ENCODE measurements at regions not wholly inside any gene's neighbourhood (a gene's known extent, or its start where the extent isn't known, plus 50 kb on each side); places are given as distances from the start of the nearest gene placed in this dataset.
"Not testable (repeated sequence)": the region's sequence is repeated elsewhere in the genome, so short reads cannot be mapped to it uniquely, and the experiment has no call there.

DNA sequence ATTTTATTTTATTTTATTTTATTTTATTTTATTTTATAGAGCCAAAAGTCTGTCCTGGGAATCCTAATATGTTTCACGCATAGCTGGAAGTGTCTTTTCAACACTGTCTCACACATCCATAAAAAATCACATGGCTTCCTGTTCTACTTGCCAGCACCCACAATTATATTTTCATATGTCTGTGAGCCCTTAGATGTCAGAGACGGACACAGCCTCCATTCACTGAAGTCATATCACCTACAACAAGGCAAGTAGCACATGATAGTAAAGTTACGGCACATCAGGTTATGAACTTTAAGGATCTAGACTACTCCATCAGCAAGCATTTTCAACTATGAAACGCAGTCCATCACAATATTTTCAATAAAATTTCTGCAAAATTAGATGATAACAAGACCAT is 168.4 kb downstream of the ZIC4 start:
- DNase-seq (ENCODE audit: low read depth in 2 of 2): no peak

DNA sequence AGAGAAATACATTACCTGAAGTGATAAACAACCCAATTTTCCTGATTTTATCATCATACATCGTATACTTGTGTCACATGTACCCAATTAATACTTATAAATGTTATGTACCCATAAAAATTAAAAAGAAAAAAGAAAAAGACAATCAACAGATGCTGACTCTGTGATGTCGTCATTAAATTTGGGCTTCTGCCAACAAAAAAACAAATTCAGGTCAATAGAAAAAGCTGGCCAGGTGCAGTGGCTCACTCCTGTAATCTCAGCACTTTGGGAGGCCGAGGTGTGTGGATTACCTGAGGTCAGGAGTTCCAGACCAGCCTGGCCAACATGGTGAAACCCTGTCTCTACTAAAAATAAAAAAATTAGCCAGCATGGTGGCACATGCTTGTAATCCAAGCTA is 174.4 kb downstream of the ZIC4 start:
- not testable (repeated sequence) for DNase-seq (ENCODE audit: low read depth in 2 of 2)

- DNase-seq (ENCODE audit: low read depth in 2 of 2): no peak
Measured at GRCh38 chr3:147231111-147231510, 175.2 kb downstream of the ZIC4 start.

GRCh38 chr3:147222291-147222690 is 184.1 kb downstream of the ZIC4 start:
- DNase-seq (ENCODE audit: low read depth in 2 of 2): no peak

DNA sequence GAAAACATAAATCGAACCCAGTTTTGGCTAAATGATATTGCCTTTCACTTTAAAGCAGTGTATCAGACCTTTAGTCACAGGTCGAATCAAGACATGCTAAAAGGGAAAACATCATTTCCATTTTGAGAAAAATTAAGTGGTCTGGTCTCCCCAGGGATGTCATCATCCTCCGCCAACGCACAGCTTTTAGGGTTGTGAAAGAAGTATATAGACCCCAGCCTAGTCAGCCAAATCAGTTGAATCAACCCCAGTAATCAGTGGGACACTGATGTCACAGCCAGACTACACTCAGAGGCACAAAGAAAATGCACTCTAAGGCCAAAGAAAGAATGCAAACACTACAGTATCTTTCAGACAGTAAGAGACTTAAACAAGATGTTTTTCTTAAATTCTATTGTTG is 187.4 kb downstream of the ZIC4 start:
- DNase-seq (ENCODE audit: low read depth in 2 of 2): no peak

DNA sequence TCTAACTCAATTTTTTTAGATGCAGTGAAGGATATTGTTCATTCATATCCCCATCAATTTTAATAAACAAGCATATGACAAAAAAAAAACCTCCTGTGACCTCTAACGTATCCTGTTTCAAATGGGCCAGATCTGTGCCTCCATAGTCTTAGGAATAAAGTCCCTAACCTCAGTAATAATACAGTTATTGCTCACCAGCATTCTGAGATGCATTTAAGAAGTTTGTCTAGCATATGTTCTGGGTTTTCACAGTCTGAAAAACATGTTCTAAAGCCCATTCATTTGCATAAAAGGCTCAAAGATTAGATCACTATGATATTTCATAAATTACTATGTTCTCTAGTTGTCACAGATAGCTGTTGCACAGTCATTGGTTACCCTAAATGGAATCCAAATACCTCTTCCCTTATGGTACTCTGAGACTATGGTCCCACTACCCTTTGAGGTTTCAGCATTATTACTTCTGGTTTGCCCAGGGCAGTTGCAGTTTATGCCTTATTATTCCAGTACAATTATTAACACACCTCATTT is 190.1 kb downstream of the ZIC4 start:
- no peak for DNase-seq (ENCODE audit: low read depth in 2 of 2)

DNA sequence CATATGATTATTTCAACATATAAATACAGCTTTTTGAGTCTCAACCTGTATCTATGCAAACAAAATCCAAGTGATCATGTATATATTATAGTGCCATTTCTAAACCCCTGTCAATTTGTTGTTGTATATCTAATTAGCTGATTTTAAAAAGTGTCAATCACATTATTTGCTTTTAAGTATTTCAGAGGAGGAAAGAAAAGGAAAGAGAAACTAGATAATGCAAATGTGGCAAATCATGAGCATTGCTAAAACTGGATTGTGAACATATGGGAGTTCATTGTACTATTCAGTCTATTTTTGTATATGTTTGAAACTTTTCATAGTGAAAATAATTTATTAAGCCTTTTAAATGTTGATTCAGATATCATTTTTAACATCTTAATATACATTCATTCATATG is 190.7 kb downstream of the ZIC4 start:
- no peak for DNase-seq (ENCODE audit: low read depth in 2 of 2)

- DNase-seq (ENCODE audit: low read depth in 2 of 2): no peak
Measured at GRCh38 chr3:147213633-147214032, 192.7 kb downstream of the ZIC4 start.

- DNase-seq (ENCODE audit: low read depth in 2 of 2): no peak
Measured at GRCh38 chr3:147210676-147211075, 195.7 kb downstream of the ZIC4 start.

DNA sequence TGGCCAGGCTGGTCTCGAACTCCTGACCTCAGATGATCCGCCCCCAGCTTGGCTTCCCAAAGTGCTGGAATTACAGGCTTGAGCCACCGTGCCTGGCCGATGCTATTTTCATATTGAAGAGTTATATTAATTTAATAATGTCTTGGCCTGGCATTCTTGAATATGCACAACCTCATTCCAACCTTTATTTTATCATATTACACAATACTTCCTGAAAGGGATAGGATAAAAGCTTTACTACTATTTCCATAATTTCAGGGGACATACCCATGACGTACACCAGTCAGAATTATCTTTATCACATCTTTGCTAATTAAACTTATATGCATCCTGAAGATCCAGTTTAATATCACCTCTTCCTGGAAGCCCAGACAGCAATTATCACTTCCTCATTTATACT is 205.3 kb downstream of the ZIC4 start:
- DNase-seq (ENCODE audit: low read depth in 2 of 2): no peak

DNA sequence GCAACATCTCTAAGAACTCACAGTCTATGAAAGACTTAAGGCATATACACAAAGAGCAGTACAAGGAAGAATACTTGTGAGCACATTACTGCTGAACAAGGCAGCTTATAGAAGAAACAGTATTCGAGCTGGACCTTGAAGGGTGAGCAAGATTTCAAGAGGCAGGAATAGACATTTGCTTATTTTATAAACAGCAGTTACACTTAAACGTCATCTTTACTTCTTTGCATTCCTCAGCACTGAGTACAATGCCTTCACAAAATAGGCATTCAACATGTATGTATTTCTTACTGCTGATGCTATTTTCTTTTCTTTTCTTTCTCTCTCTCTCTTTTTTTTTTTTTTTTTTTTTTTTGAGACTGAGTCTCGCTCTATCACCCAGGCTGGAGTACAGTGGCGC is 205.8 kb downstream of the ZIC4 start:
- no peak for DNase-seq (ENCODE audit: low read depth in 2 of 2)

- no peak for DNase-seq (ENCODE audit: low read depth in 2 of 2)
Measured at GRCh38 chr3:147197739-147198138, 208.6 kb downstream of the ZIC4 start.

DNA sequence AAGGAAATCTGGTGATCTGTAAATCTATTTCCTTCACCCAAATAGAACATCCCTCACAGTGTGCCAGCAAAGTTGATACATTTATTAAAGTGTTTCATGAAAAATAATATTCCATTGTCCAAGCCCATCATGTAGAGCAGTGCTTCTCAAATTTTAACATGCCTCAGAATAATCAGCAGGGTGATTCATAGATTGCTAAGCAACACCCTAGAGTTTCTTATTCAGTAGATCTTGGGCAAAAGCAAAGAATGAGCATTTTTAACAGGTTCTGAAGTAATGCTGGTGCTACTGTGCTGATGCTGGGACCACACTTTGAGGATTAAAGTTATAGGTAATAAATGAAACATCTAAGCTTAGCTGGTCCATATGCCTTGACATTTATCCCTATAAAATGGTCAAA is 210.5 kb downstream of the ZIC4 start:
- DNase-seq (ENCODE audit: low read depth in 2 of 2): no peak

DNA sequence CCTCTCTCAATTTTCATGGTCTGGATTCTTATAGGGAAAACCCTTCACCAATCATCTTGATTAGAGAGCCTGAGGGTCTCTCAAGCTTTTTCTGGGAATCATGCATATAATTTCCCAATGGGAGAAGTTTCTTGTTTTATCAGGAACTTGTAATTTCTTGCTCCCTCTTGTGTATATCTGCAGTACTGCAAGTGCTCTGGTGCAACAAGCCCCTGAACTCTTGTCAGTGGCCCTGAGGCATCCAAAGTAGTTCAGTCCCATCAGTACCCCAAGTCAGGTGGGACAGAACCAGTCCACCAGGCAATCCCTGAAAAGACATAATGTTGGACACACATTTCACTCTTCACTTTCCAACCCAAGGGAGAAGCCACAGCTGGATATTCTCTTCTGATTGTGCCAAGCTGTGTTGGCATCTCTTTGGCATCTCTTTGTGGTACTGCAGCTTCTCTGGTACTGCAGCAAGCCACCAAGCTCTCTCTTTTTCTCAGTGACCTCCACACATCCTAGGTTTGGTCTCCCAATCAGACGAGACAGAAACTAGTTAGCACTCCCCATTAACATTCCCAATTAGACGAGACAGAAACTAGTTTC is 214.5 kb downstream of the ZIC4 start:
- peak in 1 of 2 donors; percentile 1 for DNase-seq (ENCODE audit: low read depth in 2 of 2)

DNA sequence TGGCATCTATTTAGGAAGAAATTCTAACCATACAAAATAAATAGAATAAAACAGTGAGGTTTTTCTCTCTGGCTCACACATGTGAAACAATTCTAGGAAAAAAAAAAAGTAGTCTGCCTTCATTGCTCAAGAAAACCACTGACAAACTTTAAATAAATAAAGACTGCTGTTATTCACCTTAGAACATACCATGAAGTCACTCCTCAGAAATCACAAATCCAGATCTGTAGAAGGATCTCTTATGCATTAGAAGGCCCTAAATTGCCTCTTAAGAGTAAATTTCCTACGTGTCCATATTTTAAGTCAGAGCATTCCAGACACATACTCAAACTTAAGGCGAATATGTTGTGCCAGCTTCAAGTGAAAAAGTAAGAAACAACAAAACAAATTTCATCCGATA is 217.3 kb downstream of the ZIC4 start:
- DNase-seq (ENCODE audit: low read depth in 2 of 2): no peak

DNA sequence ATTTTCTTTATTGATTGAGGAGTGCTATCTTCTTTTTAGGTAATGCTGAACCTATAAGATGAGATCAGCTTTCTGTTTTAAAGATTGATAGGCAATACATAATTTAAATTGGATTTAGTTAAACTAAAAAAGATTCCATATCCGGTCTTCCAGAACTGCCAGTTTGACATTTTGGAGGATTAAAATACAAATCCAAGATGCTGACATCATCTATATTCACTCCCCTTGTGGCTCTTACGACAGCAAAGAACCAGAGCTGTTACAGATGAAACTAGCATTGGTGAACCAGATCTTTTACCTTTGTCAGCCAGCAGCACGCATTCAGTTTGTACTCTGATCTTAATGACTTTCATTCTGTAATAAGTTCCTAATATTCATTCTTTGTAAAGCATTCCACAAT is 218.7 kb downstream of the ZIC4 start:
- no peak for DNase-seq (ENCODE audit: low read depth in 2 of 2)

DNA sequence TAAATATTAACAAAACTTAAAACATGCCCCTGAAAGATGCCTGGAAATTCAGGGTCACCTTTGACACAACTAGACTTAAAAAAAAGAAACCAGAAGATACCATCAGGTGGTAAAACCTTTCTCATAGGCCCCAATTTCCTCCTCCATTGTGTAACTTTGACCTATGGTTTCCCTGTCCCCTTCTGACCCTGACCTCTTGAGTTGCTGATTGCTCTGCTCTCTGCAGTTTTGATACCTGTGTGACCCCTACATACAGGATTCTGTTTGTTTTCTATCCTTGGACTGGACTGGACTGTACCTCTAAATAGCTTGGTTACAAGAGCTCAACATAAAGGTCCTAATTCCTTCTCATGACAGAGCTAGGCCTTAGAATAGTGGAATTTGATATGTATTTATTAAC is 220.6 kb downstream of the ZIC4 start:
- no peak for DNase-seq (ENCODE audit: low read depth in 2 of 2)

- no peak for DNase-seq (ENCODE audit: low read depth in 2 of 2)
Measured at GRCh38 chr3:147184794-147185193, 221.5 kb downstream of the ZIC4 start.

GRCh38 chr3:147173257-147173656 is 233.1 kb downstream of the ZIC4 start:
- no peak for DNase-seq (ENCODE audit: low read depth in 2 of 2)

GRCh38 chr3:147162743-147163142 is 243.6 kb downstream of the ZIC4 start:
- no peak for DNase-seq (ENCODE audit: low read depth in 2 of 2)

- DNase-seq (ENCODE audit: low read depth in 2 of 2): no peak
Measured at GRCh38 chr3:147161833-147162232, 244.5 kb downstream of the ZIC4 start.

DNA sequence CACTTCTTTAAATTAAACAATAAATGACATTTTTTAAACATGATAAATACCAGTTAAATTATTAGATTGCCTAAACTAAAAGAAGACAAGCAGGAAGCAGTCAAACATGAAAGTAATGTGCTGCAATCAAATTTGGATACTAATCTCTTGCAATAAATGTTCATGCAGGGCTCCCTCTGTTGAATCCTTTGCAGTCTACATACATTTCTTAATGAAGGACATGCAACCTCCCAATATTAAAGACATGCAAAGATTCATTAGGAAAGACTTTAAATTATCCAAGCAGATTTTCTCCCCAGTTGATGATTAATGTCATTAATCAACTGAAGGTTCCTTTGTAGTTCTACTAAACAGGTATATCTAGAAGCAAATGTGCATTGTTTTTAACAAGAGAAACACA is 245.4 kb downstream of the ZIC4 start:
- DNase-seq (ENCODE audit: low read depth in 2 of 2): no peak

- no peak for DNase-seq (ENCODE audit: low read depth in 2 of 2)
Measured at GRCh38 chr3:147159141-147159540, 247.2 kb downstream of the ZIC4 start.

DNA sequence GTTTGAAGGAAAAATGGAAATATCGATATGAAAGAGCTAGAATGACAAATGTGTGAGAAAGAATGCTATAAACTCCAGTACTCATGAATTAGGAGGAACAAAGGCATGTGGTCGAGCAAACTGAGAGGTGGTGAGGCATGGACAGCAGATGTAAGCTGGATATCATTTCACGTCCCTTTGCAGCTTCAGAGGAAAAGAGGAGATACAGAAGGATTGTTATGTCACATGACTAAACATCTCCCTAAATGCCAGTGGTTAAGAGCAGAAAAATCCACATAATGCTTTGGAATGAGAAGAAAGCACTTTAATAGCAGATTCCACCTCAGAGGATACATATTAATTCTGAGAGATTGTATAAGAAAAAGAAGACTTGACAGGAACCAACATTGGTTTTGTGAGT is 248.7 kb downstream of the ZIC4 start:
- DNase-seq (ENCODE audit: low read depth in 2 of 2): no peak

Measured in stimulated activated CD4-positive, alpha-beta T cell treated with anti-CD3 and anti-CD28 coated beads, Interleukin-4, amount 100 ng/mL, for 48 hours (primary cell).